MM.1S (cell line): ENCODE measurements at regions not wholly inside any gene's neighbourhood (a gene's known extent, or its start where the extent isn't known, plus 50 kb on each side); places are given as distances from the start of the nearest gene placed in this dataset.

ENCODE experiments used
- DNase-seq: peaks from one replicate; pipeline ENCODE4 v3.0.0-alpha.2; 2015
- H2AFZ ChIP-seq: fragments of 300-600 bp; sonication (generic); 2 replicates; pipeline ENCODE4 v1.6.0; 2016; ENCODE audit warnings: antibody characterized with exemption, low read length
- H3F3A ChIP-seq: fragments of 300-600 bp; sonication (generic); 2 replicates; pipeline ENCODE4 v1.6.1; 2016; ENCODE audit warnings: mild to moderate bottlenecking, antibody characterized with exemption, low read length, moderate library complexity, mixed read lengths; ENCODE audit not compliant: insufficient read depth
- H3K27ac ChIP-seq: fragments of 300-600 bp; sonication (generic); 2 replicates; pipeline ENCODE4 v1.5.1; 2016; ENCODE audit warnings: mild to moderate bottlenecking, low read length
- H3K27me3 ChIP-seq: fragments of 300-600 bp; sonication (generic); replicated peaks from 2 replicates; pipeline ENCODE4 v1.6.0; 2016; ENCODE audit warnings: low read length; ENCODE audit not compliant: insufficient read depth
- H3K36me3 ChIP-seq: fragments of 300-600 bp; sonication (generic); replicated peaks from 2 replicates; pipeline ENCODE4 v1.6.1; 2016; ENCODE audit warnings: mild to moderate bottlenecking, low read length, mixed read lengths; ENCODE audit not compliant: insufficient read depth
- H3K4me1 ChIP-seq: fragments of 300-600 bp; sonication (generic); 2 replicates; pipeline ENCODE4 v1.6.1; 2016; ENCODE audit warnings: low read length, mixed read lengths
- H3K4me2 ChIP-seq: fragments of 300-600 bp; sonication (generic); 2 replicates; pipeline ENCODE4 v1.6.0; 2016; ENCODE audit warnings: low read depth, low read length
- H3K4me3 ChIP-seq: fragments of 300-600 bp; sonication (generic); 2 replicates; pipeline ENCODE4 v1.5.1; 2016; ENCODE audit warnings: low read length, mixed read lengths
- H3K79me2 ChIP-seq: fragments of 300-600 bp; sonication (generic); 2 replicates; pipeline ENCODE4 v1.6.1; 2016; ENCODE audit warnings: mixed run types, low read length, mixed read lengths
- H3K9ac ChIP-seq: fragments of 300-600 bp; sonication (generic); 2 replicates; pipeline ENCODE4 v1.6.1; 2016; ENCODE audit warnings: low read length, mixed read lengths
- H3K9me2 ChIP-seq: fragments of 300-600 bp; sonication (generic); replicated peaks from 2 replicates; pipeline ENCODE4 v1.6.1; 2016; ENCODE audit warnings: mild to moderate bottlenecking, low read length, mixed read lengths; ENCODE audit not compliant: insufficient read depth
- H3K9me3 ChIP-seq: fragments of 300-600 bp; sonication (generic); replicated peaks from 2 replicates; pipeline ENCODE4 v1.6.1; 2016; ENCODE audit warnings: mild to moderate bottlenecking, low read length, mixed read lengths; ENCODE audit not compliant: insufficient read depth
- H4K20me1 ChIP-seq: fragments of 300-600 bp; sonication (generic); 2 replicates; pipeline ENCODE4 v1.6.1; 2016; ENCODE audit warnings: mild to moderate bottlenecking, low read length, moderate library complexity, mixed read lengths; ENCODE audit not compliant: insufficient read depth
- EZH2 ChIP-seq: fragments of 300-600 bp; sonication (generic); optimal IDR thresholded peaks from 2 replicates; pipeline ENCODE3; 2017; ENCODE audit warnings: low read depth, mild to moderate bottlenecking, antibody characterized with exemption, low read length, mixed read lengths
- EZH2phosphoT487 ChIP-seq: fragments of 300-600 bp; sonication (generic); IDR thresholded peaks from 2 replicates; pipeline ENCODE4 v1.6.1; 2018; ENCODE audit warnings: antibody characterized with exemption, low read length
- TF ChIP-seq, protein P1 (sequence below): fragments of 300-600 bp; sonication (generic); IDR thresholded peaks from 2 replicates; pipeline ENCODE4 v1.5.1; 2016; ENCODE audit warnings: antibody characterized with exemption, low read length, mixed read lengths

DNA sequence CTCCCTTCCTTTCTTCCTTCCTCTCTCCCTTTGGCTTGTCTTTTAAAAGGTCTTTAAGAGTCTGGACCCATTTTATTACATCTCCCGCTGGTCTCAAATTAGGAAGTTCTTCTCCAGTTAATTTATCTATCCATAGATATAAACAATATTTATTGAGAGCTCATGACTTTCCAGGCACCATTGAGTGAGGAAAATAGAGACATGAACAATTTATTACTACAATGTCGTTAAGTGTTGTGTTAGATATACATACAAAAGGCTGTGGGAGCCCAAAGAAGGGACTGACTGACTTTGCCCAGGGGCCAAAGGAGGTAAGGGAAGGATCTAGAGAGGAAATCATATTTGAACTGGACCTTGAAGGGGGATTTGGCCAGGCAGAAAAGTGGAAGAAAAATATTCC is 51.6 kb upstream of the DEUP1 start:
- TF ChIP-seq, protein P1, sequence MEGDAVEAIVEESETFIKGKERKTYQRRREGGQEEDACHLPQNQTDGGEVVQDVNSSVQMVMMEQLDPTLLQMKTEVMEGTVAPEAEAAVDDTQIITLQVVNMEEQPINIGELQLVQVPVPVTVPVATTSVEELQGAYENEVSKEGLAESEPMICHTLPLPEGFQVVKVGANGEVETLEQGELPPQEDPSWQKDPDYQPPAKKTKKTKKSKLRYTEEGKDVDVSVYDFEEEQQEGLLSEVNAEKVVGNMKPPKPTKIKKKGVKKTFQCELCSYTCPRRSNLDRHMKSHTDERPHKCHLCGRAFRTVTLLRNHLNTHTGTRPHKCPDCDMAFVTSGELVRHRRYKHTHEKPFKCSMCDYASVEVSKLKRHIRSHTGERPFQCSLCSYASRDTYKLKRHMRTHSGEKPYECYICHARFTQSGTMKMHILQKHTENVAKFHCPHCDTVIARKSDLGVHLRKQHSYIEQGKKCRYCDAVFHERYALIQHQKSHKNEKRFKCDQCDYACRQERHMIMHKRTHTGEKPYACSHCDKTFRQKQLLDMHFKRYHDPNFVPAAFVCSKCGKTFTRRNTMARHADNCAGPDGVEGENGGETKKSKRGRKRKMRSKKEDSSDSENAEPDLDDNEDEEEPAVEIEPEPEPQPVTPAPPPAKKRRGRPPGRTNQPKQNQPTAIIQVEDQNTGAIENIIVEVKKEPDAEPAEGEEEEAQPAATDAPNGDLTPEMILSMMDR: no peak
- TF ChIP-seq EZH2phosphoT487 (no peak), EZH2 (no peak)
- Histone ChIP-seq H3K9ac (no peak overlapping the region), H3K9me2 (no peaks in the 10 kb centered on the region), H3K4me1 (no peaks in the 10 kb centered on the region), H3K9me3 (no peaks in the 10 kb centered on the region), H3K27me3 (no peaks in the 10 kb centered on the region), H3K36me3 (no peaks in the 10 kb centered on the region), H3K4me2 (no peak overlapping the region), H3K27ac (no peak overlapping the region), H2AFZ (no peak overlapping the region), H4K20me1 (no peaks in the 10 kb centered on the region), H3K4me3 (no peak overlapping the region), H3K79me2 (no peaks in the 10 kb centered on the region), H3F3A (no peaks in the 10 kb centered on the region)
- no peak for DNase-seq

DNA sequence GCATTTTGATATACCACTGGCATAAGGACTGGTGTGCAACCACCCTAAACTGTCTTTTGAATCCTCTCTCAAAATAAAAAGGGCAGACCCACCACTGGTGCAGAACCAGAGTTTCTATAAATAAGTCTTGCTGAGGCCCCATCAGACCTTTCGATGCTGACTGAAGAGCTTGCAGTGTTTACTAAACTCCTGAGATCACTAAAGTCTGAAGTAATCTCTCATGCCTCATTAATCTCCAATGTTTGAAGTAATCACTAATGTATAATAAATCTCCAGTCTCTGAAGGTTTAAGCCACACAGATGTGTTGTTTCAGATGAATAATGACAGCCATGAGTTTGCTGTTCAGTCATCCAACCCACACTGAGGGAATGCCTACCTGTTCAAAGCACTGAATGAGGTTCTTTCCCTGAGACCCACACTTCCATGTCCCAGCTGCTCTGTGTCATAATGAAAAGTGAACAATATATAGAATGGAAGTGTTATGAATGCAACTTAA is 50.6 kb upstream of the DEUP1 start:
- H3K9ac ChIP-seq: no peak overlapping the region
- H3K4me3 ChIP-seq: no peak overlapping the region
- no peaks in the 10 kb centered on the region for H3K79me2 ChIP-seq
- H3K4me1 ChIP-seq: no peaks in the 10 kb centered on the region
- no peaks in the 10 kb centered on the region for H4K20me1 ChIP-seq
- H3K27me3 ChIP-seq: no peaks in the 10 kb centered on the region
- TF ChIP-seq, protein P1: no peak
- TF ChIP-seq EZH2phosphoT487 (no peak), EZH2 (no peak)
- no peak overlapping the region for H3K4me2 ChIP-seq
- no peaks in the 10 kb centered on the region for H3K36me3 ChIP-seq
- DNase-seq: no peak
- no peaks in the 10 kb centered on the region for H3K9me2 ChIP-seq
- H2AFZ ChIP-seq: no peak overlapping the region
- H3K9me3 ChIP-seq: no peaks in the 10 kb centered on the region
- H3K27ac ChIP-seq: no peak overlapping the region
- H3F3A ChIP-seq: no peaks in the 10 kb centered on the region
